ENCODE measurements at regions not wholly inside any gene's neighbourhood (a gene's known extent, or its start where the extent isn't known, plus 50 kb on each side); places are given as distances from the start of the nearest gene placed in this dataset.

- no peak overlapping the region for H3K4me3 ChIP-seq
- no peaks in the 10 kb centered on the region for H3K36me3 ChIP-seq
- intact Hi-C loops (cut with DNase I): loop anchor here in 1 of 2 donors (10.0 kb wide), 1 partner anchor 669 kb away; no protein-coding TSS in a partner anchor
- H3K4me1 ChIP-seq: no peaks in the 10 kb centered on the region
- H3K9me3 ChIP-seq: no peaks in the 10 kb centered on the region
- no peak for TF ChIP-seq CTCF (IDR thresholded peaks at IDR 0.05)
- H3K27me3 ChIP-seq: no peaks in the 10 kb centered on the region
- ATAC-seq (peak; percentile 42), DNase-seq (no peak)
- no peak overlapping the region for H3K27ac ChIP-seq
Observed at GRCh38 chr7:156474241-156474743, 166.3 kb upstream of the RNF32 start.

GRCh38 chr7:156473476-156474240 lies 166.9 kb upstream of the RNF32 start:
- H3K36me3 ChIP-seq: no peaks in the 10 kb centered on the region
- intact Hi-C loops (cut with DNase I): loop anchor here in 1 of 2 donors (10.0 kb wide), 1 partner anchor 669 kb away; no protein-coding TSS in a partner anchor
- no peaks in the 10 kb centered on the region for H3K27me3 ChIP-seq
- DNase-seq: peak in 1 of 4 donors; percentile 37
- no peaks in the 10 kb centered on the region for H3K4me1 ChIP-seq
- TF ChIP-seq CTCF (IDR thresholded peaks at IDR 0.05): peak; percentile 41 to 59
- no peaks in the 10 kb centered on the region for H3K9me3 ChIP-seq
- no peak overlapping the region for H3K27ac ChIP-seq
- no peak overlapping the region for H3K4me3 ChIP-seq
- ATAC-seq: peak; percentile 83

- H3K27me3 ChIP-seq: no peaks in the 10 kb centered on the region
- no peak for ATAC-seq
- no peaks in the 10 kb centered on the region for H3K4me1 ChIP-seq
- H3K9me3 ChIP-seq: no peaks in the 10 kb centered on the region
- H3K36me3 ChIP-seq: no peaks in the 10 kb centered on the region
- H3K27ac ChIP-seq: no peak overlapping the region
- DNase-seq: no peak
- no peak for TF ChIP-seq CTCF (IDR thresholded peaks at IDR 0.05)
- no peak overlapping the region for H3K4me3 ChIP-seq
- intact Hi-C loops (cut with DNase I): loop anchor here in 1 of 2 donors (10.0 kb wide), 1 partner anchor 667 kb away; no protein-coding TSS in a partner anchor
Observed at GRCh38 chr7:156472267-156472666, 168.3 kb upstream of the RNF32 start.

GRCh38 chr7:156470399-156471320 lies 169.9 kb upstream of the RNF32 start:
- DNase-seq (no peak), ATAC-seq (no peak)
- H3K9me3 ChIP-seq: no peaks in the 10 kb centered on the region
- no peak overlapping the region for H3K27ac ChIP-seq
- no peaks in the 10 kb centered on the region for H3K36me3 ChIP-seq
- TF ChIP-seq CTCF (IDR thresholded peaks at IDR 0.05): no peak
- no peak overlapping the region for H3K4me3 ChIP-seq
- peaks cover 0 to 4% of the 10 kb centered on the region in 2 donors for H3K27me3 ChIP-seq
- intact Hi-C loops (cut with DNase I): loop anchor here in 1 of 2 donors (10.0 kb wide), 1 partner anchor 666 kb away; no protein-coding TSS in a partner anchor
- no peaks in the 10 kb centered on the region for H3K4me1 ChIP-seq

Data from left lung (tissue), 4 donors.